ENCODE measurements at regions not wholly inside any gene's neighbourhood (a gene's known extent, or its start where the extent isn't known, plus 50 kb on each side); places are given as distances from the start of the nearest gene placed in this dataset.

DNA sequence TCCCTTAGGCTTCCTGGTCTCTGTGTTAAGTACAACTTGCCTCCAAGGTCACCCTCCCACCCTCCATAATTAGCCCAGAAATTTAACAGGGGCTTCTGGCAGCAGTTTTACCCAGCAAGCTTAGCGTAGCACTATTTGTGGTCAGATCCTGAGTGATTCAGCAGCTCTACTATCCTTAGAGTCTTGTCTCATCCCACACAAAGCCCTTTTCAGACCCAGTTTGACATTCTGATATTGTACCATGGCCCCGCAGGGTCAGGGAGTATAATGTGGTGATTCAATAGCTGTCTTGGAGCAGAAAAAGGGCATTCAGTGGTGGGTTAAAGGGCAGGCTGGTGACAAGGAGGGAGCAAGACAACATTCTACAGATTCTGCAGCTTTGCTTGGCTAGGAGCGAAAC is 153.8 kb upstream of the DDHD1 start:
- H3K79me2 ChIP-seq (ENCODE audit: insufficient read depth, low read length): peaks cover 70% of the 10 kb centered on the region
- no peak overlapping the region for H3K4me2 ChIP-seq (ENCODE audit: insufficient read depth, low read length)
- no peaks in the 10 kb centered on the region for H4K20me1 ChIP-seq (ENCODE audit: insufficient read depth, low read length)
- H2AFZ ChIP-seq (ENCODE audit: low read depth, low read length): no peak overlapping the region
- H3K27me3 ChIP-seq (ENCODE audit: insufficient read depth, low read length, poor library complexity): no peaks in the 10 kb centered on the region
- DNase-seq: no peak
- peaks cover 12% of the 10 kb centered on the region for H3K4me1 ChIP-seq (ENCODE audit: insufficient read depth, low read length)
- peak overlapping the region; percentile 20; the same call in 1 of the 2 replicates for H3K27ac ChIP-seq (ENCODE audit: low read length)
- TF ChIP-seq, protein P1, sequence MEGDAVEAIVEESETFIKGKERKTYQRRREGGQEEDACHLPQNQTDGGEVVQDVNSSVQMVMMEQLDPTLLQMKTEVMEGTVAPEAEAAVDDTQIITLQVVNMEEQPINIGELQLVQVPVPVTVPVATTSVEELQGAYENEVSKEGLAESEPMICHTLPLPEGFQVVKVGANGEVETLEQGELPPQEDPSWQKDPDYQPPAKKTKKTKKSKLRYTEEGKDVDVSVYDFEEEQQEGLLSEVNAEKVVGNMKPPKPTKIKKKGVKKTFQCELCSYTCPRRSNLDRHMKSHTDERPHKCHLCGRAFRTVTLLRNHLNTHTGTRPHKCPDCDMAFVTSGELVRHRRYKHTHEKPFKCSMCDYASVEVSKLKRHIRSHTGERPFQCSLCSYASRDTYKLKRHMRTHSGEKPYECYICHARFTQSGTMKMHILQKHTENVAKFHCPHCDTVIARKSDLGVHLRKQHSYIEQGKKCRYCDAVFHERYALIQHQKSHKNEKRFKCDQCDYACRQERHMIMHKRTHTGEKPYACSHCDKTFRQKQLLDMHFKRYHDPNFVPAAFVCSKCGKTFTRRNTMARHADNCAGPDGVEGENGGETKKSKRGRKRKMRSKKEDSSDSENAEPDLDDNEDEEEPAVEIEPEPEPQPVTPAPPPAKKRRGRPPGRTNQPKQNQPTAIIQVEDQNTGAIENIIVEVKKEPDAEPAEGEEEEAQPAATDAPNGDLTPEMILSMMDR (IDR thresholded peaks at IDR 0.05; ENCODE audit: borderline replicate concordance, extremely low read depth, low read length, poor library complexity, severe bottlenecking): no peak
- TF ChIP-seq EZH2 (IDR thresholded peaks at IDR 0.05; ENCODE audit: borderline replicate concordance, low read depth, low read length, severe bottlenecking): no peak
- peaks cover 30% of the 10 kb centered on the region for H3K9me3 ChIP-seq (ENCODE audit: insufficient read depth, low read length, severe bottlenecking)
- no peak overlapping the region for H3K9ac ChIP-seq (ENCODE audit: low read depth, low read length)
- H3K36me3 ChIP-seq (ENCODE audit: insufficient read depth, low read length): peaks cover 21% of the 10 kb centered on the region
- H3K4me3 ChIP-seq (ENCODE audit: low read depth in 1 of 2, low read length in 2 of 2): no peak overlapping the region
- ATAC-seq (ENCODE audit: insufficient read depth, low read depth): no peak

DNA sequence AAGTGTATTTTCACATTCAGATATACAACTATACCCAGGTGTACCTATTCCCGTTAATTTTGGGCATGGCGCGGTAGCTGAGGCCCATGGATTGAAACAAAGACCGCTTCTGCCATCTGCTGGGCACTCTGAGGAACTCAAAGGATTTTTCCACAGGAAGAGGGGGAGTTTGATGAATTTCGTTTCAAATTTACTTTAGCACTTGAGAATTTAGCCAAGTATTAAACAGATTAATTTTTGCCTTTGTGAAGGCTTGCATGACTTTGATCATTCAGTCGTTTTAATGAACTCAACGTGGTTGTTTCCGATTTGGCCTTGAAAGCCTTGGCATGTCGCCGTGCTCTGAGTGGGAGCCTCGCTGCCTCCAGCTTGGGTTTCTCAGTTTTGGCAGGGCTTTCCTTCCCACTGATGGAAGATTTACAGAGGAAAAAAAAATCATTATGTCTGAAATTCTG is 153.2 kb upstream of the DDHD1 start:
- Histone ChIP-seq H3K4me3 (ENCODE audit: low read depth in 1 of 2, low read length in 2 of 2) (no peak overlapping the region), H3K36me3 (ENCODE audit: insufficient read depth, low read length) (peaks cover 21% of the 10 kb centered on the region), H4K20me1 (ENCODE audit: insufficient read depth, low read length) (no peaks in the 10 kb centered on the region), H3K4me1 (ENCODE audit: insufficient read depth, low read length) (peaks cover 12% of the 10 kb centered on the region), H3K9ac (ENCODE audit: low read depth, low read length) (no peak overlapping the region), H3K79me2 (ENCODE audit: insufficient read depth, low read length) (peaks cover 67% of the 10 kb centered on the region), H2AFZ (ENCODE audit: low read depth, low read length) (peak overlapping the region; percentile 44; the same call in 1 of the 2 replicates), H3K27ac (ENCODE audit: low read length) (peak overlapping the region; percentile 67), H3K27me3 (ENCODE audit: insufficient read depth, low read length, poor library complexity) (no peaks in the 10 kb centered on the region), H3K4me2 (ENCODE audit: insufficient read depth, low read length) (peak overlapping the region; percentile 24; the same call in 1 of the 2 replicates), H3K9me3 (ENCODE audit: insufficient read depth, low read length, severe bottlenecking) (peaks cover 26% of the 10 kb centered on the region)
- DNase-seq (peak; percentile 64), ATAC-seq (ENCODE audit: insufficient read depth, low read depth) (peak; percentile 91)
- TF ChIP-seq, protein P1 (IDR thresholded peaks at IDR 0.05; ENCODE audit: borderline replicate concordance, extremely low read depth, low read length, poor library complexity, severe bottlenecking): peak; percentile 81
- no peak for TF ChIP-seq EZH2 (IDR thresholded peaks at IDR 0.05; ENCODE audit: borderline replicate concordance, low read depth, low read length, severe bottlenecking)

DNA sequence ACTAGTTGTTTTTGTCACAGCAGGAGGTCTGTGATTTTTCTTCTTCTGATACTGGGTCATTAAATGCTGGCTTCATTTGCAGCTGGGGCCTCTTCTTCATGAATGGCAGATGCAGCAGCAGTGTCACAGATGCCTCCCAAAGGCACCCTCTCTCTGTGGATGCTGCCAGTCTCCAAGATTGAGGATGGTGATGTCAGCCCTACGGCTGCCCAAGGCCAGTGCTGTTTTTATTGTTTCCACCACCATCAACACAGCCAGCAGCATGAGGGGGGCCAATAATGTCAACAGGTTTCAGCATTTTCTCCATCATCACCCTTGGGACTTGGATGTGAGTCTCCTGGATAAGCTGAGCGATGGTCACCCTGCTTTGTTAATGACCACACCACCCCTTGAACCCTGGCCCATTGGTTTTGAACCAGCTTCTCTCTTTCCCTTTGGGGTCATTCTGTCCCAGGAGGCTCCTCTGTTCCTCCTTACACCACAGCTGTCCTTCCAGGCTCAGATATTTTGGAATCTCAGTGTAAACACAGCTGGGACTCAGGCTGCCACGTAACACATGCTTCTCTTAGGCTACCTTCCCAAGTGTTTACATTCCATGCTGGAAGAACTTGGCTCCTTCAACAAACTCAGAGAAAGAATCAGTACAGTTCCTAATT is 151.7 kb upstream of the DDHD1 start:
- Histone ChIP-seq H3K79me2 (ENCODE audit: insufficient read depth, low read length) (peaks cover 62% of the 10 kb centered on the region), H3K4me2 (ENCODE audit: insufficient read depth, low read length) (no peak overlapping the region)
- TF ChIP-seq, protein P1 (IDR thresholded peaks at IDR 0.05; ENCODE audit: borderline replicate concordance, extremely low read depth, low read length, poor library complexity, severe bottlenecking): no peak
- no peak for TF ChIP-seq EZH2 (IDR thresholded peaks at IDR 0.05; ENCODE audit: borderline replicate concordance, low read depth, low read length, severe bottlenecking)

More for the DNA sequence above, 151.7 kb upstream of the DDHD1 start:
- H3K27ac ChIP-seq (ENCODE audit: low read length): peak overlapping the region; percentile 0; the same call in 1 of the 2 replicates
- peaks cover 19% of the 10 kb centered on the region for H3K9me3 ChIP-seq (ENCODE audit: insufficient read depth, low read length, severe bottlenecking)
- peaks cover 12% of the 10 kb centered on the region for H3K4me1 ChIP-seq (ENCODE audit: insufficient read depth, low read length)
- no peak overlapping the region for H2AFZ ChIP-seq (ENCODE audit: low read depth, low read length)
- ATAC-seq (ENCODE audit: insufficient read depth, low read depth) (no peak), DNase-seq (no peak)
- no peaks in the 10 kb centered on the region for H4K20me1 ChIP-seq (ENCODE audit: insufficient read depth, low read length)
- no peak overlapping the region for H3K9ac ChIP-seq (ENCODE audit: low read depth, low read length)
- H3K4me3 ChIP-seq (ENCODE audit: low read depth in 1 of 2, low read length in 2 of 2): no peak overlapping the region
- H3K27me3 ChIP-seq (ENCODE audit: insufficient read depth, low read length, poor library complexity): no peaks in the 10 kb centered on the region
- H3K36me3 ChIP-seq (ENCODE audit: insufficient read depth, low read length): peaks cover 16% of the 10 kb centered on the region

Measured in DND-41 (cell line).